SU-DHL-6 (cell line): ENCODE measurements at regions not wholly inside any gene's neighbourhood (a gene's known extent, or its start where the extent isn't known, plus 50 kb on each side); places are given as distances from the start of the nearest gene placed in this dataset.

Experiments used
- EZH2phosphoT487 ChIP-seq: fragments of 200-600 bp; sonication (generic), shearing (Covaris generic); conservative IDR thresholded peaks from 2 replicates; pipeline ENCODE4 v1.6.1; 2018; ENCODE audit warnings: mild to moderate bottlenecking, antibody characterized with exemption, low read length, moderate library complexity, mixed read lengths
- TF ChIP-seq, protein P1 (sequence below): fragments of 200-600 bp; sonication (generic); IDR thresholded peaks from one replicate; pipeline ENCODE4 v1.5.1; 2017; ENCODE audit warnings: antibody characterized with exemption, mild to moderate bottlenecking, low read length, moderate library complexity; ENCODE audit not compliant: insufficient read depth, poor library complexity, severe bottlenecking

DNA sequence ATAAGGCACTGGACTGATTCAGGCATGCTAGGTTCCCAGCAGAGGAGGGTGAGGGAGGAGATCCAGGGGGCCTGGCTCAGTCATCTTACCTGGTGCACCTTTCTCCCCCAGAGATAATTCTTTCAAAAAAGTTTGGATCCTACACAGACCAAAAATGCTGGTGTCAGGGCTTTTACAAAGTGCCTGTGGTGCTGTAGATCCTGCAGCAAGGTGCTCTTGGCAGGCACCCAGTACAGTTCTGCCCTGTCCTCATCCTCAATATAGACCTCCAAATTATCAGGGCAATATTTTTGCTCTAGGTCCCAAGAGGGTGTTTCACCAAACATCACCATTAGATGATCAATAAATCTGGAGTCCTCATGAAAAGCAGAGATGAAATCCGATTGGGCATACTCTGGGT is 78.5 kb upstream of the IGFBP3 start:
- TF ChIP-seq, protein P1, sequence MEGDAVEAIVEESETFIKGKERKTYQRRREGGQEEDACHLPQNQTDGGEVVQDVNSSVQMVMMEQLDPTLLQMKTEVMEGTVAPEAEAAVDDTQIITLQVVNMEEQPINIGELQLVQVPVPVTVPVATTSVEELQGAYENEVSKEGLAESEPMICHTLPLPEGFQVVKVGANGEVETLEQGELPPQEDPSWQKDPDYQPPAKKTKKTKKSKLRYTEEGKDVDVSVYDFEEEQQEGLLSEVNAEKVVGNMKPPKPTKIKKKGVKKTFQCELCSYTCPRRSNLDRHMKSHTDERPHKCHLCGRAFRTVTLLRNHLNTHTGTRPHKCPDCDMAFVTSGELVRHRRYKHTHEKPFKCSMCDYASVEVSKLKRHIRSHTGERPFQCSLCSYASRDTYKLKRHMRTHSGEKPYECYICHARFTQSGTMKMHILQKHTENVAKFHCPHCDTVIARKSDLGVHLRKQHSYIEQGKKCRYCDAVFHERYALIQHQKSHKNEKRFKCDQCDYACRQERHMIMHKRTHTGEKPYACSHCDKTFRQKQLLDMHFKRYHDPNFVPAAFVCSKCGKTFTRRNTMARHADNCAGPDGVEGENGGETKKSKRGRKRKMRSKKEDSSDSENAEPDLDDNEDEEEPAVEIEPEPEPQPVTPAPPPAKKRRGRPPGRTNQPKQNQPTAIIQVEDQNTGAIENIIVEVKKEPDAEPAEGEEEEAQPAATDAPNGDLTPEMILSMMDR: no peak
- TF ChIP-seq EZH2phosphoT487: no peak
